ENCODE measurements at regions not wholly inside any gene's neighbourhood (a gene's known extent, or its start where the extent isn't known, plus 50 kb on each side); places are given as distances from the start of the nearest gene placed in this dataset.
"Not testable (repeated sequence)": the region's sequence is repeated elsewhere in the genome, so short reads cannot be mapped to it uniquely, and the experiment has no call there.

- not testable (repeated sequence) for TF ChIP-seq TBP, NRF1 (IDR thresholded peaks at IDR 0.05; ENCODE audit: low read depth, low read length)
- TF ChIP-seq, protein P1, sequence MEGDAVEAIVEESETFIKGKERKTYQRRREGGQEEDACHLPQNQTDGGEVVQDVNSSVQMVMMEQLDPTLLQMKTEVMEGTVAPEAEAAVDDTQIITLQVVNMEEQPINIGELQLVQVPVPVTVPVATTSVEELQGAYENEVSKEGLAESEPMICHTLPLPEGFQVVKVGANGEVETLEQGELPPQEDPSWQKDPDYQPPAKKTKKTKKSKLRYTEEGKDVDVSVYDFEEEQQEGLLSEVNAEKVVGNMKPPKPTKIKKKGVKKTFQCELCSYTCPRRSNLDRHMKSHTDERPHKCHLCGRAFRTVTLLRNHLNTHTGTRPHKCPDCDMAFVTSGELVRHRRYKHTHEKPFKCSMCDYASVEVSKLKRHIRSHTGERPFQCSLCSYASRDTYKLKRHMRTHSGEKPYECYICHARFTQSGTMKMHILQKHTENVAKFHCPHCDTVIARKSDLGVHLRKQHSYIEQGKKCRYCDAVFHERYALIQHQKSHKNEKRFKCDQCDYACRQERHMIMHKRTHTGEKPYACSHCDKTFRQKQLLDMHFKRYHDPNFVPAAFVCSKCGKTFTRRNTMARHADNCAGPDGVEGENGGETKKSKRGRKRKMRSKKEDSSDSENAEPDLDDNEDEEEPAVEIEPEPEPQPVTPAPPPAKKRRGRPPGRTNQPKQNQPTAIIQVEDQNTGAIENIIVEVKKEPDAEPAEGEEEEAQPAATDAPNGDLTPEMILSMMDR (IDR thresholded peaks at IDR 0.05; ENCODE audit: control extremely low read depth in 1 of 3, insufficient read depth in 1 of 3, low read depth in 1 of 3, low read length in 3 of 3): not testable (repeated sequence)
Measured at GRCh38 chr11:13139085-13139484, 130.0 kb downstream of the RASSF10 start.
